Adrenal gland (tissue), 9 donors: ENCODE measurements at regions not wholly inside any gene's neighbourhood (a gene's known extent, or its start where the extent isn't known, plus 50 kb on each side); places are given as distances from the start of the nearest gene placed in this dataset.

Experiments used
- DNase-seq, 7 donors: peaks; one replicate each; pipeline ENCODE4 v3.0.0-alpha.2; 2019 to 2020
- H3K27ac ChIP-seq, 5 donors: fragments of 200-600 bp; sonication (generic) in 4 of 5; 1 replicate in 3 of 5; 2 replicates in 2 of 5; pipeline versions ENCODE4 v1.5.1 to v1.8.0; 2016 to 2020; ENCODE audit warnings: mild to moderate bottlenecking in 1 of 5
- H3K27me3 ChIP-seq: fragments of 200-600 bp; 2 replicates; pipeline ENCODE4 v1.8.0; 2021
- H3K36me3 ChIP-seq, 2 donors: fragments of 200-600 bp; replicated peaks in 1 of 2; 1 replicate in 1 of 2; 2 replicates in 1 of 2; pipeline versions ENCODE4 v1.5.1 to v1.8.0; 2018 to 2022
- H3K4me1 ChIP-seq, 2 donors: fragments of 200-600 bp; replicated peaks in 1 of 2; 1 replicate in 1 of 2; 2 replicates in 1 of 2; pipeline versions ENCODE4 v1.5.1 to v1.8.0; 2018 to 2021
- H3K4me3 ChIP-seq, 4 donors: fragments of 200-600 bp; sonication (generic) in 3 of 4; one replicate each; pipeline ENCODE4 v1.5.1; 2016 to 2018
- H3K9me3 ChIP-seq, 3 donors: fragments of 200-600 bp; sonication (generic) in 1 of 3; replicated peaks in 1 of 3; 1 replicate in 2 of 3; 2 replicates in 1 of 3; pipeline versions ENCODE4 v1.5.1 to v1.8.0; 2016 to 2021
- POLR2A ChIP-seq, 2 donors: fragments of 450-650 bp; IDR thresholded peaks; one replicate each; pipeline ENCODE4 v1.6.1; 2017; ENCODE audit warnings: antibody characterized with exemption in 2 of 2, mild to moderate bottlenecking in 2 of 2, moderate library complexity in 1 of 2
- WGBS, 4 donors: extraction: QIAGEN DNeasy Blood & Tissue Kit in 2 of 4; methylation state at CpG; one replicate each; pipeline versions ENCODE4 v1.1.5 to v1.1.7; 2013 to 2017; 5-methylcytosine and 5-hydroxymethylcytosine counted together
- intact Hi-C, 2 donors: fragments of 100-400 bp; cut with DNase I; formaldehyde crosslinking; loops; one replicate each; pipeline versions ENCODE4 v1.14.1 to v1.15.0; 2022 to 2023
- TF ChIP-seq, protein P1 (sequence below), 6 experiments: fragments of 450-650 bp in 4 of 6; fragments of 200-600 bp in 2 of 6; sonication (generic) in 1 of 6; IDR thresholded peaks; 1 replicate in 5 of 6; 2 replicates in 1 of 6; pipeline versions ENCODE4 v1.5.1 to v1.8.0; 2016 to 2021; ENCODE audit warnings: antibody characterized with exemption in 6 of 6, mild to moderate bottlenecking in 2 of 6, moderate library complexity in 1 of 6
- donor health status: healthy with polysubstance abuse.
- donor health status: Bipolar disorder and iron deficiency.
- donor health status: DM: yes; HTN: yes; CAD: no.
- donor health status: DM: no; HTN: no; CAD: no.
- donor health status: DM: no; HTN: no; CAD: no.

DNA sequence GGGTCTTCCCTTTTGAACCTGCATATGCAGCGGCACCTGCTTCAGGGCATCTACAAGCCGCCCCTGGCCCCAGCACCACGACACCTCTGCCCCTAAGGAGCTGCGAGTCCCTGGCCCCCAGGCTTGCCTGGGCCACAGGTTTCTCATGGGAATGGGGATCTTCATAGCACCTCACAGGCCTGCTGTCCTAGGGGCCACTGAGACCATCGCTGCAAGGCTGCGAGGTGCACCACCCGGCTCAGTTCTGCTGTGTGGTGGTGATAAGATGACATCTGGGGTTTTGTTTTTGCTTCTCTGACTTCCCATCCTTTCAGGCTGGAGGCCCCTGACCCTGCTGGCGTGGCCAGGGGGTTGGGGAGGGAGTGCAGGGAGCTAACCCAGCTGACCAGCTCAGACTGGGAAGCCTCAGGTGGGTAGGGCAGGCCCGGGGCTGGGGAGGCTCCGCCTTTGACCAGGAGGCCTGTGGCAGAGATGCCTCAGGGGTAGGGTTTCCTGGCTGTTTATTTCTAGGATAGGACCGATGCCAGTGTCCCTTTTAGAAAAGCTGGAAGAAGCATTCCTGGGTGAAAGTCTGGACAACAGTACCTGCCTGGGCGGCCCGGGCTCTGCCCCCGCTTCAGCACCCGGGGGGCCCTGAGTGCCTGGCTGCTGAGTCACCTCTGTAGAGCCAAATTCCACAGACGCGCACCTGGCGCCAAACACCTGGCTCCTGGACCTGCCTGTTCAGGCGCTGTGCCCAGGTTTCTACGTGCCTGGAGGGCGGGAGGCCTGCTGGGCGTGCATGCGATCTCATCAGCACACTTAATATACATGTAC is 264.7 kb downstream of the DLL1 start:
- intact Hi-C loops = no loop called here
- WGBS, 4 donors = 69 to 95% (median 91%) methylated on average over 4 to 23 of the region's 23 CpGs

DNA sequence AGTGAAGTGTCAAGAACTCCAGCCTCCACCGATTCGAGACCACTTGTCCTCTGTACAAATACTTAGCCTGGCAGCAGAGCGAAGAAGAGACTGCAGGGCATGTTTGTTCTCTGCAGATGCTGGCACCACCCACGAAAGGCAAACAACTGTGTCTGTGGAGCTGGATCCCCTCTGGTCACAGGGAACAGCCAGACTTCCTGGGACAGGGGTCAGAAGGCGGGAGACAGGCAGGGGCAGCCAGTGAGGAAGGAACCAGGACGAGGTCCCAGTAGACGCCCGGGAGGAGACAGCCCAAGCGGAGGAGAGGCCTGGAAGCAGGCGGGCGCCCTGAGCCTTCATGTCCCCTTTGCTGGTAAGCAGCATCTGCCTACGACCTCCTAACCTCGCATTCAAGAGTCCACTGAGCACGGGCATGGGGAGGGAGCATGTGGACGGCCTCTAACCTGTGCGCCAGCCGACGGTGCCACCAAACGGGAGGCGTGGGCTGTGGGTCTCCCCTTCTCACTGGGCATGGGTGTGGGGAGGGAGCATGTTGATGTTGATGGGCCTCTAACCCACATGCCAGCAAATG is 265.5 kb downstream of the DLL1 start:
- Histone ChIP-seq H3K4me3 (no peak overlapping the region), H3K36me3 (no peaks in the 10 kb centered on the region), H3K4me1 (no peaks in the 10 kb centered on the region), H3K9me3 (no peaks in the 10 kb centered on the region), H3K27ac (no peak overlapping the region), H3K27me3 (peaks cover 16% of the 10 kb centered on the region)
- intact Hi-C loops = no loop called here
- WGBS, 4 donors = 77 to 87% (median 81%) methylated on average over 11 to 20 of the region's 20 CpGs
- peak in 1 of 7 donors; percentile 39 for DNase-seq
- no peak for TF ChIP-seq POLR2A (IDR thresholded peaks at IDR 0.05)
- TF ChIP-seq, protein P1, sequence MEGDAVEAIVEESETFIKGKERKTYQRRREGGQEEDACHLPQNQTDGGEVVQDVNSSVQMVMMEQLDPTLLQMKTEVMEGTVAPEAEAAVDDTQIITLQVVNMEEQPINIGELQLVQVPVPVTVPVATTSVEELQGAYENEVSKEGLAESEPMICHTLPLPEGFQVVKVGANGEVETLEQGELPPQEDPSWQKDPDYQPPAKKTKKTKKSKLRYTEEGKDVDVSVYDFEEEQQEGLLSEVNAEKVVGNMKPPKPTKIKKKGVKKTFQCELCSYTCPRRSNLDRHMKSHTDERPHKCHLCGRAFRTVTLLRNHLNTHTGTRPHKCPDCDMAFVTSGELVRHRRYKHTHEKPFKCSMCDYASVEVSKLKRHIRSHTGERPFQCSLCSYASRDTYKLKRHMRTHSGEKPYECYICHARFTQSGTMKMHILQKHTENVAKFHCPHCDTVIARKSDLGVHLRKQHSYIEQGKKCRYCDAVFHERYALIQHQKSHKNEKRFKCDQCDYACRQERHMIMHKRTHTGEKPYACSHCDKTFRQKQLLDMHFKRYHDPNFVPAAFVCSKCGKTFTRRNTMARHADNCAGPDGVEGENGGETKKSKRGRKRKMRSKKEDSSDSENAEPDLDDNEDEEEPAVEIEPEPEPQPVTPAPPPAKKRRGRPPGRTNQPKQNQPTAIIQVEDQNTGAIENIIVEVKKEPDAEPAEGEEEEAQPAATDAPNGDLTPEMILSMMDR (IDR thresholded peaks at IDR 0.05) = no peak

More for the DNA sequence above, 264.7 kb downstream of the DLL1 start:
- Histone ChIP-seq H3K27me3 (peaks cover 16% of the 10 kb centered on the region), H3K36me3 (no peaks in the 10 kb centered on the region), H3K27ac (no peak overlapping the region), H3K4me3 (no peak overlapping the region), H3K9me3 (no peaks in the 10 kb centered on the region), H3K4me1 (no peaks in the 10 kb centered on the region)
- TF ChIP-seq, protein P1 (IDR thresholded peaks at IDR 0.05) = no peak
- no peak for TF ChIP-seq POLR2A (IDR thresholded peaks at IDR 0.05)
- DNase-seq = peak in 2 of 7 donors; percentile 1 to 46

DNA sequence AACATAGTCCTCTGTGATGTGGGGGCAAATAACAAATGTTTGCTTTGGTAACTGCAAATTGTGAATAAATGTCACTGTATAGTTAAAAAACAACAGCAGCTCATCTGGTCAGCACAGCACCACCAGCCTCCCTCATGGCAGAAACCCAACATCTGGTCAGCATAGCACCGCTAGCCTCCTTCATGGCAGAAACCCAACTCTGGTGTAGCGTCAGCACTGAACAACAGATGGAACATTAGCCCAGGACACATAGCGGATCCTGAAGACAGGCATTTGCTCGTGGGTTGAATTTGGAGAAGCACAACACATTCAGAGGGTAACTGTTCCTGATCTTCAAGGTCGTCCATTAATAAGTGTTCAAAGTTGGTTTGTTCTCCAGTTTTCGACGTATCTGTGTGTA is 265.9 kb downstream of the DLL1 start:
- peak in 5 of 7 donors; percentile 29 to 74 (median 33) for DNase-seq
- Histone ChIP-seq H3K9me3 (no peaks in the 10 kb centered on the region), H3K36me3 (no peaks in the 10 kb centered on the region), H3K4me3 (no peak overlapping the region), H3K27ac (no peak overlapping the region), H3K27me3 (peaks cover 16% of the 10 kb centered on the region), H3K4me1 (no peaks in the 10 kb centered on the region)
- intact Hi-C loops = no loop called here
- no peak for TF ChIP-seq POLR2A (IDR thresholded peaks at IDR 0.05)
- TF ChIP-seq, protein P1 (IDR thresholded peaks at IDR 0.05) = no peak
- 52 to 65% (median 62%) methylated on average over 7 of the region's 7 CpGs for WGBS, 4 donors

DNA sequence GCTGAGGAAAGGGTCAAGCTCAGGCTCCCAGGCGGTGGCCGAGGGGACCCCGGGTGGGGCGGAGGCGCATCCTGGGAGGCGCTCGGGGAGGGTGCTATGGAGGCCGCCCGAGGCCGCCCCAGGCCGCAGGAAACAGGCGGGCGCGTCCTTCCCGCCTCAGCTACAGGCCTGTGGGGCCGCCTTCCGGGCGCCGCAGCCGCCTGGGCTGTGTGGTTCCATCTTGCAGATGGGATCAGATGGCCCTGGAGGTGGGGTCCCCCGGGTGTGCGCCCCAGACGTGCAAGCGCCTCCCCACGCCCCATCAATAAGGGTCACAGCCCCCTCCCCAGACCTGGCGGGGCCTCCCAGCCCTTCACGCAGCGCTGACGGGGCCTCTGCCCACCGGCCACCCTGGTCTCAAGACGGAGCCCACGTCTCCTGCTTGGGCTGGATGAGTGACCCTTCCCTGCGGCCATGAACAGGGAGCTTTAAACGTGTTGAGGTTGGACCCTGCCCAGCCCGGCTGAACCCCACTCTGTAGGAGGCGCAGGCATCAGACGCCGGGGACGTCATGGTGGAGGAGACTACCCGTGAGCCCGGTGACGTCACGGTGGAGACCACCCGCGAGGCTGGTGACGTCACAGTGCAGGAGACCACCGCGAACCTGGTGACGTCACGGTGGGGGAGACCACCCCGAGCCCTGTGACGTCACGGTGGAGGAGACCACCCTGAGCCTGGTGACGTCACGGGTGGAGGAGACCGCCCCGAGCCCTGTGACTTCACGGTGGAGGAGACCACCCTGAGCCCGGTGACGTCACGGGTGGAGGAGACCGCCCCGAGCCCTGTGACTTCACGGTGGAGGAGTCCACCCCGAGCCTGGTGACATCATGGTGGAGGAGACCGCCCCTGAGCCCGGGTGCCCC is 267.0 kb downstream of the DLL1 start:
- WGBS, 4 donors = 83 to 90% (median 87%) methylated on average over 30 to 67 of the region's 67 CpGs
- Histone ChIP-seq H3K36me3 (no peaks in the 10 kb centered on the region), H3K9me3 (no peaks in the 10 kb centered on the region), H3K4me1 (no peaks in the 10 kb centered on the region), H3K27ac (no peak overlapping the region), H3K27me3 (peaks cover 16% of the 10 kb centered on the region), H3K4me3 (no peak overlapping the region)
- TF ChIP-seq, protein P1 (IDR thresholded peaks at IDR 0.05) = no peak
- no peak for TF ChIP-seq POLR2A (IDR thresholded peaks at IDR 0.05)
- intact Hi-C loops = no loop called here
- DNase-seq = peak in 1 of 7 donors; percentile 46
